ENCODE measurements at regions not wholly inside any gene's neighbourhood (a gene's known extent, or its start where the extent isn't known, plus 50 kb on each side); places are given as distances from the start of the nearest gene placed in this dataset.

DNA sequence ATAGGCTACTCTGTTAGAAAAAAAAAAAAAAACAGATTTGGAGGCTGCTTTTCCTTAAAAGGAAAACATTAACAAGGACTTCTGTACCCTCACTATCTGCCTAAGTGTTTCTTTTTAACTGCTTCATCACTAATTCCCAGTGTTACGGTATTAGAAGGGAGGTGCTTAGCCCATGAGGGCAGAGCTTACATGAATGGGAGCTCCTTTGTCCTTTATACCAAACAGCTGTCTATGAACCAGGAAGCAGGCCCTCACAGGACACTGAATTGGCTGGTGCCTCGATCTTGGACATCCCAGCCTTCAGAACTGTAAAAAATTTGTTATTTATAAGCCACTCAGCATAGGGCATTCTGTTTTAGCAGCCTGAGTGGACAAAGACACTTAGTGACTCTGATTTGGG, 215.6 kb upstream of the NRSN1 start:
- Histone ChIP-seq H3K4me1 (ENCODE audit: insufficient read depth, low read length) (no peaks in the 10 kb centered on the region), H3K9me3 (ENCODE audit: low read length) (no peaks in the 10 kb centered on the region), H3K36me3 (ENCODE audit: insufficient read depth, low read length) (no peaks in the 10 kb centered on the region), H3K27me3 (ENCODE audit: insufficient read depth, low read length, poor library complexity, severe bottlenecking) (no peaks in the 10 kb centered on the region), H3K27ac (ENCODE audit: low read depth, low read length) (no peak overlapping the region), H3K4me3 (ENCODE audit: low read length) (no peak overlapping the region)
- ChIA-PET POLR2A (no interaction called here), CTCF (no interaction called here)
- Mint-ChIP-seq H3K4me1 (no peaks in the 10 kb centered on the region), H3K4me3 (no peak overlapping the region), H3K27me3 (no peaks in the 10 kb centered on the region), H3K9me3 (peaks cover 0 to 16% (median 2%) of the 10 kb centered on the region in 5 donors), H3K36me3 (no peaks in the 10 kb centered on the region), H3K27ac (no peak overlapping the region)
- DNase-seq, result no peak

DNA sequence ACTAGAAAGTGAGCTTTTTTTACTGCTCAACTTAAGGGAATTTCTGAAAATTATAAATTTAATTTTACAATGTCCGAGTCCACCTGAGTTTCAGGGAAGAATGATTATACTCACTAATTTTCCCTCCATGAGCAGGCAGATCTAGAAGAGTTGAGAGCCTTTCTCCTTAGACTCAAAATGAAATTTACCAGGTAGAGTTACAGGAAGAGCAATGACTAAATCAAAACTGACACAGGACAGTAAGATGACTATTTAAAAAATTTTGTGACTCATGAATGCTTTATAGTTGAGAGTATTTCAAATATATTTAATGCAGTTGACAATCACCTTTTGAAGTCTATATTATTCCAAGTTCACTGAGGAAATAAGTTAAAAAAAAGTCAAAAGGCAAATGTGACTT, 198.1 kb upstream of the NRSN1 start:
- H3K4me3 Mint-ChIP-seq, result no peak overlapping the region
- Histone ChIP-seq H3K4me3 (ENCODE audit: low read length) (no peak overlapping the region), H3K9me3 (ENCODE audit: low read length) (no peaks in the 10 kb centered on the region), H3K27me3 (ENCODE audit: insufficient read depth, low read length, poor library complexity, severe bottlenecking) (no peaks in the 10 kb centered on the region), H3K36me3 (ENCODE audit: insufficient read depth, low read length) (no peaks in the 10 kb centered on the region), H3K4me1 (ENCODE audit: insufficient read depth, low read length) (no peaks in the 10 kb centered on the region), H3K27ac (ENCODE audit: low read depth, low read length) (no peak overlapping the region)
- H3K4me1 Mint-ChIP-seq, result no peaks in the 10 kb centered on the region
- H3K27me3 Mint-ChIP-seq, result no peaks in the 10 kb centered on the region
- no peaks in the 10 kb centered on the region for H3K36me3 Mint-ChIP-seq
- H3K27ac Mint-ChIP-seq, result no peak overlapping the region
- CTCF ChIA-PET, result no interaction called here
- DNase-seq, result no peak
- POLR2A ChIA-PET, result no interaction called here
- peaks cover 0 to 9% (median 2%) of the 10 kb centered on the region in 5 donors for H3K9me3 Mint-ChIP-seq

DNA sequence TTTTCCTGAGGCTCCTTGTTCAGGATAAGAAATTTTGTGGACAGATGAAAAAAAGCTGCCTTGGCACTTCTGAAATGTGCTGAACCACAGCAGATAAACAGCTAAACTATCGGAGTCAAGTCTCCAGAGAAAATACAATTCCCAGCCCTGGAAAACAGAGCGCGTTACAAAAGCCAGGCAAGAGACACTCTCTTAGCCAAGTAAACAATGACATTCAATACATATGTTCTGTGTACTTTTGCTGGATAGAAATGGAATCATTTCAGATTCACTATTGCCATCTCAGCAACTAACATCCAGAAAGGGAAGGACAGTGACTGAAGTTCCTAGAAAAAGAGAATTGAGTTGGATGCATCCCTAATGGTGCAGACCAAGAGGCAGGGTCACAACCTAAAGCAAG, 196.8 kb upstream of the NRSN1 start:
- Mint-ChIP-seq H3K36me3 (no peaks in the 10 kb centered on the region), H3K9me3 (peaks cover 1 to 18% (median 6%) of the 10 kb centered on the region in 5 donors), H3K27ac (no peak overlapping the region), H3K4me3 (no peak overlapping the region), H3K27me3 (no peaks in the 10 kb centered on the region), H3K4me1 (no peaks in the 10 kb centered on the region)
- Histone ChIP-seq H3K27me3 (ENCODE audit: insufficient read depth, low read length, poor library complexity, severe bottlenecking) (no peaks in the 10 kb centered on the region), H3K36me3 (ENCODE audit: insufficient read depth, low read length) (no peaks in the 10 kb centered on the region), H3K4me3 (ENCODE audit: low read length) (no peak overlapping the region), H3K9me3 (ENCODE audit: low read length) (no peaks in the 10 kb centered on the region), H3K27ac (ENCODE audit: low read depth, low read length) (no peak overlapping the region), H3K4me1 (ENCODE audit: insufficient read depth, low read length) (no peaks in the 10 kb centered on the region)
- ChIA-PET CTCF (no interaction called here), POLR2A (no interaction called here)
- DNase-seq, result no peak

DNA sequence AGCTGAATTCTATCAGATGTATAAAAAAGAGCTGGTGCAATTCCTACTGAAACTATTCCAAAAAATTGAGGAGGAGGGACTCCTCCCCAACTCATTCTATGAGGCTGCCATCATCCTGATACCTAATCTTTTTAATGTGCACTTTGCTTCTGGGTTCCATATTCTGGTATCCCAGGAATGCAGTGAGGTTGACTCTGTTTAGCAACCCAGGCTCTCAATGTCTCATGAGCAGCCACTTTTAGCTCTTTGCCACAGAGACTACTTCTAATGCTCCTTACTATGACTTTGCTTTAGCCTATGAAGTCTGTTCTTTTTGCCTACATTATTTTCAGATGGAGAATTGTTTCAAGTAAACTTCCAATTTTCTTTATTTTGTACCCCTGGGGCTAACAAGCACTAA, 185.5 kb upstream of the NRSN1 start:
- no peaks in the 10 kb centered on the region for H3K27me3 ChIP-seq (ENCODE audit: insufficient read depth, low read length, poor library complexity, severe bottlenecking)
- no peak overlapping the region for H3K27ac Mint-ChIP-seq
- H3K4me3 ChIP-seq (ENCODE audit: low read length), result no peak overlapping the region
- ChIA-PET POLR2A (no interaction called here), CTCF (no interaction called here)
- no peaks in the 10 kb centered on the region for H3K36me3 Mint-ChIP-seq
- peaks cover 0 to under 1% of the 10 kb centered on the region in 2 donors for H3K27me3 Mint-ChIP-seq
- H3K4me1 ChIP-seq (ENCODE audit: insufficient read depth, low read length), result no peaks in the 10 kb centered on the region
- H3K36me3 ChIP-seq (ENCODE audit: insufficient read depth, low read length), result no peaks in the 10 kb centered on the region
- H3K4me3 Mint-ChIP-seq, result no peak overlapping the region
- no peaks in the 10 kb centered on the region for H3K4me1 Mint-ChIP-seq
- DNase-seq, result no peak
- no peaks in the 10 kb centered on the region for H3K9me3 ChIP-seq (ENCODE audit: low read length)
- H3K27ac ChIP-seq (ENCODE audit: low read depth, low read length), result no peak overlapping the region
- peaks cover 0 to 7% (median 2%) of the 10 kb centered on the region in 5 donors for H3K9me3 Mint-ChIP-seq

DNA sequence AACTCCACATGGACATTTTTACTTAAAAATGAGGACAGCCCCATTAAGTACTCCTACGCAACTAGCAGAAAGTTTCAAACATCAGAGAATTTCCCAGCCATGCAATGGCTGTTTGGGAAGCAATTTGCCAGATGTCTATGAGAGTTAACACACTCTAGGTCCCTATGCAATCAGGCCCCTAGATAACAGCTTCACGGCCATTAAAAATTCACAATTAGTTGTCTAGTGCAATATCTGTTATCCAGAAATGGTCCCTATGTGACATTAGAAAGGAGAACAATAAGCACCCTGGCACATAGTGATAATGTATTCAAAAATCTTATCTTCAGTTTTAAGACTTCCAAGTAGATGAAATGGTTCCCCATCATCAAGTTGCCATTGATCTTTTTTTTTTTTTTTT, 174.3 kb upstream of the NRSN1 start:
- Histone ChIP-seq H3K36me3 (ENCODE audit: insufficient read depth, low read length) (no peaks in the 10 kb centered on the region), H3K9me3 (ENCODE audit: low read length) (no peaks in the 10 kb centered on the region), H3K27me3 (ENCODE audit: insufficient read depth, low read length, poor library complexity, severe bottlenecking) (no peaks in the 10 kb centered on the region), H3K4me1 (ENCODE audit: insufficient read depth, low read length) (no peaks in the 10 kb centered on the region), H3K4me3 (ENCODE audit: low read length) (no peak overlapping the region), H3K27ac (ENCODE audit: low read depth, low read length) (no peak overlapping the region)
- no peaks in the 10 kb centered on the region for H3K4me1 Mint-ChIP-seq
- POLR2A ChIA-PET, result no interaction called here
- peaks cover 0 to 2% (median 0%) of the 10 kb centered on the region in 5 donors for H3K9me3 Mint-ChIP-seq
- CTCF ChIA-PET, result no interaction called here
- no peak overlapping the region for H3K4me3 Mint-ChIP-seq
- DNase-seq, result no peak
- no peaks in the 10 kb centered on the region for H3K27me3 Mint-ChIP-seq
- H3K27ac Mint-ChIP-seq, result no peak overlapping the region
- no peaks in the 10 kb centered on the region for H3K36me3 Mint-ChIP-seq

DNA sequence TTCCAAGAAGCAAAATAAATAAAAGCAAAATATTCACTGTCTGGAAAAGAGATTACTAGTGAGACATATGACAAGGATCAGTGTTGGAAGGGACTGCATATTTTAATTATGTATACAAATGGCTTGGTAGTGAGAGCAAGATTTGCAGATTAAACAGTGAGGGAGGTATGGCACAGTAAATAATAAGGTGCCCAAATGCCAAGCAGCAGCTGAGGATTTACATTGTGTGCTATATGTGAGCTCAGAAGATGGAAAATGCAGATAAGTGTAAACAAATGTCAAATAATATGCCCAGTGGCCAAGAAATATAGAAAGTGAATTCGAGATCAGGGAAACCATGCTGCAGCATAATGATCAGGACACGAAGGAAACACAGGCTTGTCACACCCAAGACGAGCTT, 173.8 kb upstream of the NRSN1 start:
- no peak for DNase-seq
- peaks cover 0 to 2% (median 0%) of the 10 kb centered on the region in 5 donors for H3K9me3 Mint-ChIP-seq
- no peak overlapping the region for H3K4me3 Mint-ChIP-seq
- H3K27me3 ChIP-seq (ENCODE audit: insufficient read depth, low read length, poor library complexity, severe bottlenecking), result no peaks in the 10 kb centered on the region
- H3K4me1 Mint-ChIP-seq, result no peaks in the 10 kb centered on the region
- no peaks in the 10 kb centered on the region for H3K27me3 Mint-ChIP-seq
- CTCF ChIA-PET, result no interaction called here
- no peak overlapping the region for H3K27ac ChIP-seq (ENCODE audit: low read depth, low read length)
- POLR2A ChIA-PET, result no interaction called here
- H3K27ac Mint-ChIP-seq, result no peak overlapping the region
- no peak overlapping the region for H3K4me3 ChIP-seq (ENCODE audit: low read length)
- no peaks in the 10 kb centered on the region for H3K4me1 ChIP-seq (ENCODE audit: insufficient read depth, low read length)
- H3K9me3 ChIP-seq (ENCODE audit: low read length), result no peaks in the 10 kb centered on the region
- H3K36me3 ChIP-seq (ENCODE audit: insufficient read depth, low read length), result no peaks in the 10 kb centered on the region
- H3K36me3 Mint-ChIP-seq, result no peaks in the 10 kb centered on the region

DNA sequence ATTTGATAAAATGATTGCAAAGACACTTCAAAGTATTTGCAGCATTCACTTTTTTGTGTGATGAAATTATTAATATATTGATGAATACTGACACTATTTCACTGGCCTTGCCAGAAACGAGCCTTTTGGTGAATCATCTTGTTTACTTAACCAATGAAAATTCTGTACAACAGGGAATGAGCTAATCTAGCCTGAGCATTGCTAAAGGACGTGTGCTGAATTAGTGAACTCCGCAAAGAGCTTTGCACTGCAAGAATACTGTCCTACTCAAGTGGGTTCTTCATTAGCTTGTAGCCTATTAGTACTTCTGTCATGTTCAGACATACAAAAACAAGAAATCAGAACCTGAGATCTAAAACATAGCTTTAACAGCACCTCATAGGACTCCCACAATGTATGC, 172.0 kb upstream of the NRSN1 start:
- H3K4me1 Mint-ChIP-seq, result no peaks in the 10 kb centered on the region
- H3K27me3 Mint-ChIP-seq, result no peaks in the 10 kb centered on the region
- ChIA-PET CTCF (no interaction called here), POLR2A (no interaction called here)
- no peaks in the 10 kb centered on the region for H3K4me1 ChIP-seq (ENCODE audit: insufficient read depth, low read length)
- no peaks in the 10 kb centered on the region for H3K36me3 ChIP-seq (ENCODE audit: insufficient read depth, low read length)
- H3K9me3 Mint-ChIP-seq, result no peaks in the 10 kb centered on the region
- no peak overlapping the region for H3K4me3 Mint-ChIP-seq
- no peak overlapping the region for H3K27ac Mint-ChIP-seq
- no peak overlapping the region for H3K4me3 ChIP-seq (ENCODE audit: low read length)
- H3K27ac ChIP-seq (ENCODE audit: low read depth, low read length), result no peak overlapping the region
- H3K36me3 Mint-ChIP-seq, result no peaks in the 10 kb centered on the region
- no peaks in the 10 kb centered on the region for H3K27me3 ChIP-seq (ENCODE audit: insufficient read depth, low read length, poor library complexity, severe bottlenecking)
- H3K9me3 ChIP-seq (ENCODE audit: low read length), result no peaks in the 10 kb centered on the region
- DNase-seq, result no peak

DNA sequence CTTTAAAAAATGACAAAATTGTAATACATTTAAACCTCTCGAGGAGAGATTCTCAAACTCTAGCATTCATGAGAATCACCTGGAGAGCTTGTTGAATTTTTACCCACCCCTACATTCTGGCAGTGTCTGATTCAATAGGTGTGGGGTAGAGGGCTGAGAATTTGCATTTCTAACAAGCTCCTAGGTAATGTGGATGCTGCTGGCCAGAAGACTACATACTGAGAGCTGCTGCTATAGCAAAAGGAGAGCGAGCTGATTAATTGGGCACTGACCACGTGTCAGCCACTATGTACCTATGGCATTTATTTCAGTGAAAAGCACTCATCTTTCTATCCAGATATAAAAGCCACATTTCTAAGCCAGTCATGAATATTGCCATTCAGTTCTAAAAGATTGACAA, 169.0 kb upstream of the NRSN1 start:
- Histone ChIP-seq H3K36me3 (ENCODE audit: insufficient read depth, low read length) (no peaks in the 10 kb centered on the region), H3K9me3 (ENCODE audit: low read length) (no peaks in the 10 kb centered on the region), H3K4me3 (ENCODE audit: low read length) (no peak overlapping the region), H3K27ac (ENCODE audit: low read depth, low read length) (no peak overlapping the region), H3K27me3 (ENCODE audit: insufficient read depth, low read length, poor library complexity, severe bottlenecking) (no peaks in the 10 kb centered on the region), H3K4me1 (ENCODE audit: insufficient read depth, low read length) (no peaks in the 10 kb centered on the region)
- H3K4me3 Mint-ChIP-seq, result no peak overlapping the region
- CTCF ChIA-PET, result no interaction called here
- no peaks in the 10 kb centered on the region for H3K9me3 Mint-ChIP-seq
- H3K27me3 Mint-ChIP-seq, result no peaks in the 10 kb centered on the region
- POLR2A ChIA-PET, result no interaction called here
- H3K27ac Mint-ChIP-seq, result no peak overlapping the region
- DNase-seq, result no peak
- H3K36me3 Mint-ChIP-seq, result no peaks in the 10 kb centered on the region
- no peaks in the 10 kb centered on the region for H3K4me1 Mint-ChIP-seq

DNA sequence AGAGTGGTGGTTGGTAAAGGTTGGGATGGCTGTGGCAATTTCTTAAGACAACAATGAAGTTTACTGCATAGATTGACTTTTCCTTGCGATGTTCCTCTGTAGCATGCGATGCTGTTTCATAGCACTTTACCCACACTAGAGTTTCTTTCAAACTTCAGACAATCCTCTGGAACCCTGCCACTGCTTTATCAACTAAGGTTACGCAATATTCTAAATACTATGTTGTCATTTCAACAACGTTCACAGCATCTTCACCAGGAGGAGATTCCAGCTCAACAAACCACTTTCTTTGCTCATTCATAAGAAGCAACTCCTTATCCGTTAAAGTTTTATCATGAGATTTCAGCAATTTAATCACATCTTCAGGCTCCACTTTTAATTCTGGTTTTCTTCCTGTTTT, 161.2 kb upstream of the NRSN1 start:
- no peak overlapping the region for H3K4me3 Mint-ChIP-seq
- POLR2A ChIA-PET, result no interaction called here
- no peak for DNase-seq

More for the DNA sequence above, 161.2 kb upstream of the NRSN1 start:
- H3K27ac Mint-ChIP-seq, result no peak overlapping the region
- no peaks in the 10 kb centered on the region for H3K4me1 Mint-ChIP-seq
- no peaks in the 10 kb centered on the region for H3K36me3 Mint-ChIP-seq
- no peak overlapping the region for H3K27ac ChIP-seq (ENCODE audit: low read depth, low read length)
- no peak overlapping the region for H3K4me3 ChIP-seq (ENCODE audit: low read length)
- H3K36me3 ChIP-seq (ENCODE audit: insufficient read depth, low read length), result no peaks in the 10 kb centered on the region
- no peaks in the 10 kb centered on the region for H3K4me1 ChIP-seq (ENCODE audit: insufficient read depth, low read length)
- H3K9me3 Mint-ChIP-seq, result peaks cover 0 to 5% (median 2%) of the 10 kb centered on the region in 5 donors
- CTCF ChIA-PET, result no interaction called here
- H3K27me3 ChIP-seq (ENCODE audit: insufficient read depth, low read length, poor library complexity, severe bottlenecking), result no peaks in the 10 kb centered on the region
- H3K9me3 ChIP-seq (ENCODE audit: low read length), result no peaks in the 10 kb centered on the region
- no peaks in the 10 kb centered on the region for H3K27me3 Mint-ChIP-seq

All from CD8-positive, alpha-beta memory T cell (primary cell).